ENCODE measurements at regions not wholly inside any gene's neighbourhood (a gene's known extent, or its start where the extent isn't known, plus 50 kb on each side); places are given as distances from the start of the nearest gene placed in this dataset.

DNA sequence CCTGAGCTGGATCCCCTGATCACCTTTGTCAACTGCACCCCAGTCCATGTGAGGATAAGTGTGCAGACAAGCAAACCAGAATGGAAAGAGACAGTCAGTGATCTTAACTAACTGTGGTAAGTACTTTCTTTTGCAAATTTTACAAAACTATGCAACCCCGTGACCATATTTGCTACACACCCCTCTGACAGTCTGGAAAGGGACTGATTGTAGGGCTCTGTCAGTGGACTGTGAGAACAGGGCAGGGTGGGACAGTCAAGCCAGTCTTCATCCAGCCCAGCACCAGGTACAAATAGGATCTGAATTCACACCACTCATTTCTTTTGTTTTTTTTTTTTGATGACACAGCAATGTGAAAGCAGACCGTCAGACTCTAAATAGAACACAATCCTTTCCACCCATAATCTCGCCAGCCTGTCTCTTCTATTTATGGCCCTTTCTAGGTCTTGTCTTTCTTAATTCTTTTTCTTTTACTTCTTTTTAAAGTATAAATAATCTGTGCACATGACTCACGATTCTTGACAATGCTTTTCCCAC is 165.6 kb downstream of the ARL6IP6 start:
- H3K4me3 ChIP-seq (ENCODE audit: low read depth, low read length), result no peak overlapping the region
- DNase-seq (ENCODE audit: low read depth), result no peak
- TF ChIP-seq, protein P1, sequence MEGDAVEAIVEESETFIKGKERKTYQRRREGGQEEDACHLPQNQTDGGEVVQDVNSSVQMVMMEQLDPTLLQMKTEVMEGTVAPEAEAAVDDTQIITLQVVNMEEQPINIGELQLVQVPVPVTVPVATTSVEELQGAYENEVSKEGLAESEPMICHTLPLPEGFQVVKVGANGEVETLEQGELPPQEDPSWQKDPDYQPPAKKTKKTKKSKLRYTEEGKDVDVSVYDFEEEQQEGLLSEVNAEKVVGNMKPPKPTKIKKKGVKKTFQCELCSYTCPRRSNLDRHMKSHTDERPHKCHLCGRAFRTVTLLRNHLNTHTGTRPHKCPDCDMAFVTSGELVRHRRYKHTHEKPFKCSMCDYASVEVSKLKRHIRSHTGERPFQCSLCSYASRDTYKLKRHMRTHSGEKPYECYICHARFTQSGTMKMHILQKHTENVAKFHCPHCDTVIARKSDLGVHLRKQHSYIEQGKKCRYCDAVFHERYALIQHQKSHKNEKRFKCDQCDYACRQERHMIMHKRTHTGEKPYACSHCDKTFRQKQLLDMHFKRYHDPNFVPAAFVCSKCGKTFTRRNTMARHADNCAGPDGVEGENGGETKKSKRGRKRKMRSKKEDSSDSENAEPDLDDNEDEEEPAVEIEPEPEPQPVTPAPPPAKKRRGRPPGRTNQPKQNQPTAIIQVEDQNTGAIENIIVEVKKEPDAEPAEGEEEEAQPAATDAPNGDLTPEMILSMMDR (IDR thresholded peaks at IDR 0.05; ENCODE audit: control insufficient read depth, extremely low read depth, insufficient read depth), result no peak

DNA sequence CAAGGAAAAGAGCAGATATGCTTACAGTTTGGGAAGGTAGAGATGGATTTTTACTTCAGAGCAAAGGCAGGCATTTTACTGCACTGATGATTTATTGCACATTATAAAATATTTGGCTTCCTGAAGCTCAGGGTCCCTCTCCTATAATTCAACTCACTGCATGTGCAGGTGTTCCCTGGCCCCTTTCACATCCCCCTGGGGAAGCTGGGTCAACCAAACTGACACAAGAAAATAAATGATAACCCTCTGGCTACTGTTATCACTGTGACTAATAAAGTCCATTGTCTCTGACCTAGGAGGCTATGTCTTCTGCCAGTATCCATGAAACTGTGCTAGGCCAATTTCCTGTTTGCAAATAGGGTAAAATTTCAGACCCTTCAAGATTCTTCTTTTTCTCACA is 163.1 kb downstream of the ARL6IP6 start:
- no peak for DNase-seq (ENCODE audit: low read depth)
- TF ChIP-seq, protein P1 (IDR thresholded peaks at IDR 0.05; ENCODE audit: control insufficient read depth, extremely low read depth, insufficient read depth), result no peak
- no peak overlapping the region for H3K4me3 ChIP-seq (ENCODE audit: low read depth, low read length)

DNA sequence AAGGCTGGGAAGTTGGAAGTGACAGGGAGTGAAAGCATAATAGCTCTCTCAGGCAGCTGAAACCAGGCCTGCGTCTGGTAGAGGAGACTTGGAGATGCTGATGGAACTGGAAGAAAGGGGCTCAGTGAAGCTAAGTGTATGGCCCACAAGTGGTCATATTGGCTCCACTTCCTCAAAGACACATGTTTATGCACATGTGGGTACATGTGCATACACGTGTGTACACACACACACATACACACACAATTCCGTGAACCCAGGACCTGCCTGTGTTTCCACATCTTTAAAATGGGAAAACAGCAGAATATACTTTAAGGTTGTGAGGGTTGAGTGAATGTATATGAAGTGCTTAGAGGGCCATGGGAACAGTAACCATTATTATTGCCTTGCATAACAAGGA is 160.9 kb downstream of the ARL6IP6 start:
- H3K4me3 ChIP-seq (ENCODE audit: low read depth, low read length), result no peak overlapping the region
- TF ChIP-seq, protein P1 (IDR thresholded peaks at IDR 0.05; ENCODE audit: control insufficient read depth, extremely low read depth, insufficient read depth), result no peak
- no peak for DNase-seq (ENCODE audit: low read depth)

DNA sequence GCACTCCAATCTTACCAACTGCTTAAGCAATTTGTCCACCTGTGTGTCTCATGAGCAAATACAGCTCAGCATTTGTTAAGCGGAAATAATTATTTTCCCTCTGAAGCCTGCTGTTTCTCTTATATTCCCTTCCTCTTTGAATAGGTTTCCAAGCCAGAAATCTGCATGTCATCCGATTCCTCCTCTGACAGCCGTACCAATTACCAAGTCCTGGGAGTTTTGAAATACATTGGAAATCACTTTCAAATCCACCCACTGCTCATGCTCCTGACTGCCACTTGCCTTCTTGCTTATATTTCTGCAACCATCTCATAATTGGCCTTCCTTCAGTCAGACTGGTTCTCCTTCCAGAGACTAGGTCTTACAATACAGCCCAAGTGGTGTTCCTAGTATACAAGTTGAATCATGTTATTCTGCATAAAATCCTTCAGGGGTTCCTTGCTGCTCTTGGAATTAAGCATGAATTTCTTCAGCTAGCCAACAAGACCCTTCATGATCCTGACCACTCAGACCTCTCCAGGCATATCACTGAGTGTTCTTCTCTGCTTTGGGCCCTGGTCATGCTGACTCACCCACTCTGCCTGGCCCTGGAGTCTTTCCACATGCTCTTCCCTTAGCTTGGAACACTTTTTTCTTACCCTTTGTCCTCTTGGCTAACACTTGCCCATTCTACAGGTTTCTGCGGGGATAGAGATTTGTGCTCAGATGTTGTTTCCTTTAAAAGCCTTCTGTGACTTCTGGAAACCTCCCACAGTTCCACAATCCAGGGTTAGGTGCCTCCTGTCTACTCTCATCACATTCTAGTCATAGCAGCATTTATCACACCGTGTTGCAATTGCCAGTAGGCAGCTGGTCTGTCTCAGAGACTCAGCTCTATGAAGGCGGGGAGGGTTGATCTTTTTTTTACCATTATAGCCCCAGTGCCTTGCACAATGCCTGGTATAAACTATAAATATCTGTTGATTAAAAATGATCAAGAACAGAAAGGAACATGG is 157.6 kb downstream of the ARL6IP6 start:
- TF ChIP-seq, protein P1 (IDR thresholded peaks at IDR 0.05; ENCODE audit: control insufficient read depth, extremely low read depth, insufficient read depth), result no peak
- DNase-seq (ENCODE audit: low read depth), result no peak
- H3K4me3 ChIP-seq (ENCODE audit: low read depth, low read length), result no peak overlapping the region

DNA sequence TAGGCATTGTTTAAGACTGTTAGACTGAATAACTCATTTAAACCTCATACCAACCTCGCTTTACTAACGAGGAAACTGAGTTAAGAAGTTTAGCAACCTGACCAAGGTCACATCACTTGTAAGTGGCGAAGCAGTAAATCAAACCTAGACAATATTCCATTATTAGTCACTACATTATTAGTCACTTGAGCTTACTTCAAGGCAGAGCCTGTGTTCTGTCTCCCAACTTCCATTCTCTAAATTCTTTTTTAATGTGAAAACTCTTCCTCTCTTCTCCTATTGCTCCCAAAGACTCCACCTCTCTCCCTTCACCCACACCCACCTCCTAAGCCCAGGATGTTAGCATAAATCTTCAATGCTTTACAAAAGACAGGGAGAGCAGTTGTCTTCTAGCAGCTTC is 156.5 kb downstream of the ARL6IP6 start:
- TF ChIP-seq, protein P1 (IDR thresholded peaks at IDR 0.05; ENCODE audit: control insufficient read depth, extremely low read depth, insufficient read depth), result no peak
- DNase-seq (ENCODE audit: low read depth), result no peak
- no peak overlapping the region for H3K4me3 ChIP-seq (ENCODE audit: low read depth, low read length)

DNA sequence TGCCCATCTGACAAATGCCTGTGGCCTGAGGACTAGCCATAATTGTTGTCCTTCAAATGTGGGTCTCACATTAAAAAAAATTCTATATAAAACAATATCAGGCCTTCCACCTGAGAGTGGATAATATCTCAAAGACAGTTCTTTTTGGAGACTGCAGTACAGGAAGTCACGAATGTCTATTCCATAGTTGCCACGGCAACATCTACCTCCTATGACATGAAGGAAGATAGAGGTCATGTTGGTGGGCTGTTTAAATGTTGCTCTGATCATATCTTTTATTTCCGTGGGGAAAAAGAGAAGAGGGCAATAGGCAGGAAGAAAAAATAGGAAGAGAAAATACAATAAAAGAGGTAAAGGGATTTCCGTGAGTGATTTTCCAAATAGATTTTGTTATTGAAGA is 151.8 kb downstream of the ARL6IP6 start:
- no peak for DNase-seq (ENCODE audit: low read depth)
- TF ChIP-seq, protein P1 (IDR thresholded peaks at IDR 0.05; ENCODE audit: control insufficient read depth, extremely low read depth, insufficient read depth), result no peak
- H3K4me3 ChIP-seq (ENCODE audit: low read depth, low read length), result no peak overlapping the region
